Esophagus squamous epithelium (tissue), 5 donors: ENCODE measurements at regions not wholly inside any gene's neighbourhood (a gene's known extent, or its start where the extent isn't known, plus 50 kb on each side); places are given as distances from the start of the nearest gene placed in this dataset.
A peak's percentile ranks its signal among the peaks of the same experiment; 100 is the strongest.

Source experiments
- DNase-seq: peaks from one replicate; lab custom pipeline; 2025; lab: John Stamatoyannopoulos, UW
- H3K27ac ChIP-seq, 4 donors: fragments of 200-600 bp; sonication (generic); one replicate each; pipeline ENCODE4 v1.5.1; 2016 to 2019; ENCODE audit warnings: mild to moderate bottlenecking in 1 of 4
- H3K27me3 ChIP-seq, 4 donors: fragments of 200-600 bp; sonication (generic); 1 replicate in 3 of 4; 2 replicates in 1 of 4; pipeline versions ENCODE4 v1.5.1 to v1.6.0; 2017 to 2021; ENCODE audit warnings: antibody characterized with exemption in 1 of 4
- H3K36me3 ChIP-seq, 3 donors: fragments of 200-600 bp; sonication (generic); one replicate each; pipeline ENCODE4 v1.5.1; 2016 to 2019
- H3K4me1 ChIP-seq, 3 donors: fragments of 200-600 bp; sonication (generic); one replicate each; pipeline ENCODE4 v1.5.1; 2017 to 2019
- H3K4me3 ChIP-seq, 4 donors: fragments of 200-600 bp; sonication (generic); 1 replicate in 3 of 4; 2 replicates in 1 of 4; pipeline ENCODE4 v1.5.1; 2016 to 2019; ENCODE audit warnings: mild to moderate bottlenecking in 2 of 4, moderate library complexity in 1 of 4
- H3K9me3 ChIP-seq, 3 donors: fragments of 200-600 bp; sonication (generic); one replicate each; pipeline ENCODE4 v1.5.1; 2016 to 2019
- CTCF ChIP-seq, 6 experiments: fragments of 450-650 bp in 4 of 6; fragments of 200-600 bp in 2 of 6; sonication (generic) in 2 of 6; IDR thresholded peaks; one replicate each; pipeline ENCODE4 v1.5.1; 2016 to 2019; ENCODE audit warnings: antibody characterized with exemption in 6 of 6, mild to moderate bottlenecking in 4 of 6, moderate library complexity in 4 of 6
- POLR2A ChIP-seq, 4 donors: fragments of 450-650 bp; IDR thresholded peaks; one replicate each; pipeline ENCODE4 v1.6.1; 2017; ENCODE audit warnings: antibody characterized with exemption in 4 of 4, mild to moderate bottlenecking in 4 of 4, moderate library complexity in 3 of 4
- WGBS, 2 donors: methylation state at CpG; one replicate each; pipeline ENCODE4 v1.1.5; 2018; 5-methylcytosine and 5-hydroxymethylcytosine counted together
- intact Hi-C: fragments of 100-400 bp; cut with DNase I; formaldehyde crosslinking; loops from one replicate; pipeline ENCODE4 v1.15.0; 2022
- donor health status: DM: yes; HTN: yes; CAD: no.

- H3K4me3 ChIP-seq = no peak overlapping the region
- peak overlapping the region in 2 of 4 donors; percentile 25 to 36 for H3K27ac ChIP-seq
- H3K36me3 ChIP-seq = no peaks in the 10 kb centered on the region
- H3K4me1 ChIP-seq = peaks cover 6 to 22% (median 9%) of the 10 kb centered on the region in 3 donors
- H3K27me3 ChIP-seq = no peaks in the 10 kb centered on the region
- WGBS, 2 donors = 23 to 32% methylated on average over 3 to 5 of the region's 5 CpGs
- intact Hi-C loops = no loop called here
- DNase-seq = no peak
- TF ChIP-seq POLR2A (IDR thresholded peaks at IDR 0.05) = no peak
- TF ChIP-seq CTCF (IDR thresholded peaks at IDR 0.05) = no peak
- H3K9me3 ChIP-seq = no peaks in the 10 kb centered on the region
These were observed 84.2 kb upstream of the SLC4A7 start for GRCh38 chr3:27568393-27568792.

- intact Hi-C loops = no loop called here
- no peaks in the 10 kb centered on the region for H3K36me3 ChIP-seq
- TF ChIP-seq POLR2A (IDR thresholded peaks at IDR 0.05) (no peak), CTCF (IDR thresholded peaks at IDR 0.05) (no peak)
- no peak overlapping the region for H3K27ac ChIP-seq
- H3K4me3 ChIP-seq = no peak overlapping the region
- no peaks in the 10 kb centered on the region for H3K9me3 ChIP-seq
- no peak for DNase-seq
- WGBS, 2 donors = 100% methylated on average over 1 of the region's 1 CpG
- peaks cover 6 to 22% (median 9%) of the 10 kb centered on the region in 3 donors for H3K4me1 ChIP-seq
- no peaks in the 10 kb centered on the region for H3K27me3 ChIP-seq
These were observed 83.1 kb upstream of the SLC4A7 start for GRCh38 chr3:27567251-27567650.

- no peak overlapping the region for H3K27ac ChIP-seq
- H3K9me3 ChIP-seq = no peaks in the 10 kb centered on the region
- WGBS, 2 donors = 77 to 87% methylated on average over 5 of the region's 5 CpGs
- peaks cover 6 to 17% (median 9%) of the 10 kb centered on the region in 3 donors for H3K4me1 ChIP-seq
- no peaks in the 10 kb centered on the region for H3K27me3 ChIP-seq
- no peak for DNase-seq
- intact Hi-C loops = no loop called here
- no peaks in the 10 kb centered on the region for H3K36me3 ChIP-seq
- TF ChIP-seq POLR2A (IDR thresholded peaks at IDR 0.05) (no peak), CTCF (IDR thresholded peaks at IDR 0.05) (no peak)
- H3K4me3 ChIP-seq = no peak overlapping the region
These were observed 81.1 kb upstream of the SLC4A7 start for GRCh38 chr3:27565201-27565852.

GRCh38 chr3:27561576-27561975 lies 77.4 kb upstream of the SLC4A7 start:
- WGBS, 2 donors = 87 to 94% methylated on average over 3 of the region's 3 CpGs
- intact Hi-C loops = no loop called here
- H3K4me1 ChIP-seq = peaks cover 0 to 17% (median 13%) of the 10 kb centered on the region in 3 donors
- DNase-seq = no peak
- H3K36me3 ChIP-seq = no peaks in the 10 kb centered on the region
- no peak overlapping the region for H3K4me3 ChIP-seq
- no peaks in the 10 kb centered on the region for H3K27me3 ChIP-seq
- H3K27ac ChIP-seq = no peak overlapping the region
- no peak for TF ChIP-seq CTCF (IDR thresholded peaks at IDR 0.05)
- no peak for TF ChIP-seq POLR2A (IDR thresholded peaks at IDR 0.05)
- no peaks in the 10 kb centered on the region for H3K9me3 ChIP-seq

- TF ChIP-seq POLR2A (IDR thresholded peaks at IDR 0.05) = no peak
- TF ChIP-seq CTCF (IDR thresholded peaks at IDR 0.05) = no peak
- Histone ChIP-seq H3K9me3 (no peaks in the 10 kb centered on the region), H3K4me3 (no peak overlapping the region), H3K27me3 (no peaks in the 10 kb centered on the region), H3K36me3 (no peaks in the 10 kb centered on the region), H3K27ac (no peak overlapping the region), H3K4me1 (peaks cover 0 to 17% (median 13%) of the 10 kb centered on the region in 3 donors)
- no peak for DNase-seq
- 81 to 84% methylated on average over 6 to 11 of the region's 11 CpGs for WGBS, 2 donors
- intact Hi-C loops = no loop called here
These were observed 76.4 kb upstream of the SLC4A7 start for GRCh38 chr3:27560484-27561056.
